CD4-positive, alpha-beta T cell treated with Interleukin-4 for 4 hours (primary cell): ENCODE measurements at regions not wholly inside any gene's neighbourhood (a gene's known extent, or its start where the extent isn't known, plus 50 kb on each side); places are given as distances from the start of the nearest gene placed in this dataset.

Experiments used
- DNase-seq: peaks from one replicate; pipeline ENCODE4 v3.0.0-alpha.2; 2020

DNA sequence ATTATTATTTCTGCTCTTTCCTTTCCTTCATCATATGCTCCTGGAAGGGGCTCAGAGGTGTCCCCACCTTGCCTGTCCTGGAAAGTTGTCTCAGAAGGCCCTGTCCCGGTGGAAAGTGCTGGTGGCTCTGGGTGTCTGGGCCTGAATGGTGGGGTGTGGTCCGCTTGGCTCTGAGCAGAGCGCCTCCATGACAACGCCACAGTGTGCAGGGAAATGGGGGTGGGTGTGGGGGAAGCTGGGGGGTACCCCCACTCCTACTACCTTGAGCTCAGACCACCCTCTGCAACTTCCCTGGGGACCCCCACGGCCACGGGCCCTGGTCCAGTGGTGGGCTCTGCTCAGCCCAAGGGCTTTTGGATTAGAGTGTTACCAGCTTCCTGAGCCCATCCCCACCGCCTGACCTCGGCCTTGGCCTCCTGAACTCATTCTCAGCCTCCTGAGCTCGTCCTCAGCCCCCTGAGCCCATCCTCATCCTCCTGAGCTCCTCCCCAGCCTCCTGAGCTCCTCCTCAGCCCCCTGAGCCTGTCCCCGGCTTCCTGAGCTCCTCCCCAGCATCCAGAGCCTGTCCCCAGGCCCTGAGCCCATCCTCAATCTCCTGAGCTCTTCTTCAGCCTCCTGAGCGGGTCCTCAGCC lies 106.4 kb upstream of the FAM20C start:
- DNase-seq, result no peak

DNA sequence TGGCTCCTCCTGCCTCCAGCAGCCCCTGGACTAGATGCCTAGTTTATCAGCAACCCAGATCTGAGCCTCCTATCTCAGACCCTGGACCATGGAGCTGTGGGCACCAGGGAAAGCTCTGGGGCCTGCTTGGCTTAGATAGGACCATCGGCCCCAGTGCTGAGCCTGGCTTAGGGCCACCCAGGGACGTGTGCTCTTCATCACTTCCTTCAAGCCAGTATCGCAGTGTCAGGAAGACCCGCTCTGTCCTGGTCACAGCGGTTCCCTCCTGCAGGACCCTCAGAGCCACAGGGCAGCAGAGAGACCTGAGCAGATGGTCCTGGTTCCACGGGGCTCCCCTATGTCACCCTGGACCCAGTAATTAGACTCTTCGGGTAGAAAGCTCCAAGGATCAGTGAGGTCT lies 105.7 kb upstream of the FAM20C start:
- DNase-seq, result no peak

DNA sequence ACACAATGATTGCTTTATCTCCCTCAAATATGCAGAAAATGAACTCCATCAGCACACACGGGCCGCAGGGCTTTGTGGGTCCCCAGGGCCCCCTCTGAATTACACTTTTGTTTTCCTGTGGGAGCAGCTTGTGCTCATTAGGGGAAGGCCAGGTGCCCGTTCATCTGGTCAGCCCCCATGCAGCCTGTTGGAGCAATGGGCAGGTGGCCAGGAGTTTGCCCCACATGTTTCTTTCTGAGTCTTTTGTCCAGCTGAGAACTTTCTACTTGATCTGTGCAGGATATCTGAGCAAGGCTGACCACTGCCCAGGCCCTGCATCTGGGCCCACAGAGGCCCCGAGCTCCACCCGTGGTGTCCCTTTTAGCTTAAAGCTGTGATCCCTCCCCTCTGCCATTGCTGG lies 105.3 kb upstream of the FAM20C start:
- DNase-seq, result no peak

DNA sequence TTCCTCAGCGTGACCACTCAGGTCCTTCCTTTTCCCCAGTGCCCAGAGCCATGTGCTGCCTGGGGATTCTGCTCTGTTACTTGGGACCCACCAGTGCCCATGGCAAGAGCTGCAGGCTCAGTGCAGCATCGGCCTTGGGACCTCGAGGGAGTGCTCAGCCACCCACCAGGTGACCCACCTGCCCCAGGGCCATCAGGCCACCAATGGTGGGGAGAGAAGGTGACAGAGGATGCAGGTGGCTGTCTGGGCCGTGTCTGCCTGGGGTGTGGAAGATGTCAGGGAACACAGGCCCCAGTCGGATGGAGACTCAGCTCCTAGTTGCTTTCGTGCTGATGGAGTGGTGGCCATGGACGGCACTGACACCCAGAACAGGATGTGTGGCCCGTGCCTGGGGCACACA lies 104.7 kb upstream of the FAM20C start:
- no peak for DNase-seq

DNA sequence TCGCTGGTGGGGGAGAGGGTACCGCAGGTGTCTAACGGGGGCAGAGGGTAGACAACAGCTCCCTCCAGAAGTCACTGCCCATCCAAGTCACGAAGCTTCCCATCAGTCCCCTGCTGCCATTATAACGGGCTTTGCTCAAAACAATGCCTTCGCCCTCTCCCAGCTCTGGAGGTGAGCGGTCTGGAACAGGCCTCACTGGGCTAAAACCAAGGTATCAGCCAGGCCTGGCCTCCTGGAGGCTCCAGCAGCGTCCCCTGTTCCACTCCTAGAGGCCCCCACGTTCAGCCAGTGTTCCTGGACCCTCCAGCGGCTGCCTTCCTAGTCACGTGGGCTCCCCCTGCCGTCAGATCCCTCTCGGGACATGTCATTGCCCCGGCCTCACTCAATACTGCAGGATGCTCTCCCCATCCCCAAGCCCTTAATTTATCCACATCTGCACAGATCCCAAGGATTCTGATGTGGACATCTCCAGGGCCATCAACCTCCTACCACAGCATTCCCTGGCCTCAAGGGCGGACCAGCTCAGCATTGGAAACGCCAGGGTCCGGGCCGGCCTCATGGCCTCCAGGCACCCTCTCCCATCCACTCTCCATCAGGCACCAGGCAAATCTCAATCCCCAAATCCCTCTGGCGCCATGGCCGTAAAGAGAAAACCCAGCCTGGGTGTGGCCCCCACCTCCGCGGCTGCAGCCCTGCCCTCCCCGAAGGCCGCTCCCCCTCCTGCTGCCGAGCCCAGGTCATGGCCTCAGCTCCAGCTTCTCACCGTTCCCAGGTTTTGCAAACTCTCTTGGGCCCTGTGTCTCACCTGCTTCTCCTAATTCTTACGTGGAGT lies 104.1 kb upstream of the FAM20C start:
- no peak for DNase-seq

DNA sequence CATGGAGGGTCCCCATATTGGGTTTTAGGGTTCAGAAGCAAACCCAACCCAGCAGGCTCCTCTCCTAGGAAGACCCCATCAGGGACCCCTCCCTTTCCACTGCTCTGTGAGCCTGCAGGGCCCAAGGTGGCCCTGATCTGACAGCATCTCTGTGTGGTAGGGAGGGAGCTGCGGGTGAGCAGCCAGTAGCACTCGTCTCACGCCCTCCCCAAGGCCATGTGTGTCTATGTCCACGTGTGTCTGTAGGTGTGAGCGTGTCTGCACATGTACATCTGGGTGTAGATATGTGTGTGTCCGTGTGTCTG lies 103.5 kb upstream of the FAM20C start:
- DNase-seq, result no peak

DNA sequence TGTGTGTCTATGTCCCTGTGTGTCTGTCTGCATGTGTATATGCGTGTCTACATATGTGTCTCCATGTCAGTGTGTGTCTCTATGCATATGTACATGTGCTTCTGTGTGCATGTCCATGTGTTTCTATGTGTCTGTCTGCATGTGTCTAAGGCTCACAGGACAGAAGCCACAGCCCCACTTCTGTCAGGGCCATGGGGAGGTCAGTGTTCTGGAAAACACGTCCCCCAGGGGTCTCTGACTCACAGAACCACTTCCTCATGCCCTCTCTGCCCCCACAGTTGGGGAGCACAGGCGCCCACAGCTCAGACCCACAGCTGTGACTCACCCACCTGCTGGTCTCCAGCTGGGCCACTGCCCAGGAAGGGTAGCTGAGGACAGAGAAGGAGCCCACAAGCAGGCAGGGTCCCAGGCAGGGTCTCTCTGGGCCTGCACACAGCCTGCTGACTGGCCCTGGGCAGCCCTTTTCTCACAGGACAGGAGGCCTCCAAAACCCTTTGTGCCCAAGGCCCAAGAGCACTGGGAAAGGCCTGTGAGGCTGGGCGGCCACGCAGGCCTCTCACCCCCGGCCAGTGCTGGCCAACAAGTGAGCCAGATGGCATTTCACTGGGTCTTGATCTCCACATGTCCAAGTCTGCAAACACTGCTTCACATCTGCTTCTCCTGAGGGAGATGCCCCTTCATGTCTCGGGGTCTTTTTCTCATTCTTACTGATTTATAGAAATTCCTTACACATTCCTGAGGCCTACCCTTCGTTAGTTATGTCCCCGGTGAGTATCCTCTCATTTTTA lies 102.9 kb upstream of the FAM20C start:
- no peak for DNase-seq

DNA sequence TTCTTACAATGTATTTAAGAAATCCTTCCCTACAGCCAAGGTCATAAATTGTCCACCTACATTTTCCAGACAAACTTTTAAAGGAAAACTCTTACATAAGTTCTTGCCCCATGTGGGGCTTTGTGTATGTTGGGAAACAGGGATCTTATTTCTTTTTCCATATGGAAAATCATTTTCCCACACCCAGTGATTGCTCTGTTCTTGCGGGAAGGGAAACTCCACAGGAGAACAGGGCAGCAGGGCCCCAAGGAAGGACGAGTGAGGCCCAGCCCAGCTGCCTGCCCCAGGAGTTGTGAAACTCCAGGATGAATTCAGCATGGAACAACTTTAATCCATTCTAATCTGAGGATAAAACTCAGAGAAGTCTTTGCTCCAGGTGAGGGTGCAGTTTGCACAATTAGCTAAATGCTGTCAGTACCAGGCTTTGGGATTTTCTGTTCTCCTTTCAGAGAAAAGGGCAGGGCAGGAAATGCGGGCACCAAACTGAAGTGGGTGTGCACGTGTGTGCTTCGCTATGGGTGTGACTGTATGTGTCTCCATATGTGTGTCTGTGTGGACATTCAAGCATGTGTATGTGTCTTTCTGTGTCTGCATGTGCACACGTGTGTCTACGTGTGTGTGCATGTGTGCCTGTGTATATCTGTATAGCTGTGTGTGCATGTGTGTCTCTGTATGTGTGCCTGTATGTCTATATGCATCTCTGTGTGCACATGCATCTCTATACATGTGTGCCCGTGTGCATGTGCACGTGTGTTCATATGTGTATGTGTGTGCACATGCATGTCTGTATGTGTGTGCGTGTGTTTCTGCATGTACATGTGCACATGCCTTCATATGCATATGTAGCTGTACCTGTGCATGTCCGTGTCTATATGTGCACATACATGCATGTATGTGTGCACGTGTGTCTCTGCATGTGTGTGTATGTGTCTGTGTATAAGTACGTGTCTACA lies 102.0 kb upstream of the FAM20C start:
- no peak for DNase-seq

DNA sequence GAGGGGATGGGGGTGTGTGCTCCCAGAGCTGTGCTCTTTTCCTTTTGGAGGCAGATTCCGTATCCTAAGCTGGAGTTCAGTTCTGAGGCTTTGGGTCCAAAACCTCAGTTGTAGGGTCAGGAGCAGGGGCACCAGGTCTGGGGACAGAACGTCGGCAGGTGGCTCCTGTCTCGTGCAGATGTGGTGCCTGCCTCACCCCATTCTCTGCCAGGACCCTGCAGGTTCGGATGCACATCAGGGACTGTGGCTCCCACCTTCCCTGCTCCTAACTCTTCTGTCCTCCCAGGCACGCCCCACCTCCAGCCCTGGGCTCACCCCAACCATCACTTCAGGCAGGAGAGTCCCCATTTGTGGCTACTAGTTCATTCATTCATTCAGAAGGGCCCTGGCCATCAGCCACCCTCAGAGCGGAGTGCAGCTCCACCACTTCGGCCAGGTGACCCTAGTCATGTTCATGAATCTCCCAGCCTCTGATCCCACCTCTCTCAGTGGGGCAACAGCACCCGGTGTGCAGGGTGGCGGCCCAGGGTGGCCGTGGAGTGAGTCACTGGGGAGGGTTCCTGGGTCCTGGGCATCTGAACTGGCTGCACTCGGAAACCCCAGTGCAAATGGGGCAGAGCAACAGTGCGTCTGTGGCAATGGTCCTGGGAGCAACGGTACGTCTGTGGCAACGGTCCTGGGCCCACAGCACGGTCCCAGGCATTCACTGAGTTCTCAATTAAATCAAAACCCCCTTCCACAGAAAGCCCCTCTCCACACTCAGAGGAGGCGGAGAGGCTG lies 100.8 kb upstream of the FAM20C start:
- no peak for DNase-seq

DNA sequence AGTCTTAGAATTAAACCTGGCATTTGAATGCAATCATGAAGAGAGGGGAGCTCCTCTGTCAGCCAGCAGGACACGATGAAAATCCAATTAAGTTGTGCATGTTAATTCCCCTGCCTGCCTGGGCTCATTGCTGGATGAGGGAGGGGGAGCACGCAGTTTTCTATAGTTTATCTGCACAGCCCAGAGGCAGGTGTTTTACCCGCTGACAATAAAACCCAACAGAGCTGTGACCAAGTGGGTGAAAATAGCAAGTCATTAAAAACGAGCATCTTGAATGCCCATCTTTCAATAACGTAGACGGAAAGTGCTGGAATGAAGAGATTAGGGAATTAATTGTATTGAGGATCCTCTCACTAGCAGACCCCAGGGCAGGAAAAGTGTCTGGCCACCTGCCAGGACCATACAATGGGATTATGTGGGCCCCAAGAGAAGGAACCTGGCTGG lies 100.1 kb upstream of the FAM20C start:
- no peak for DNase-seq

DNA sequence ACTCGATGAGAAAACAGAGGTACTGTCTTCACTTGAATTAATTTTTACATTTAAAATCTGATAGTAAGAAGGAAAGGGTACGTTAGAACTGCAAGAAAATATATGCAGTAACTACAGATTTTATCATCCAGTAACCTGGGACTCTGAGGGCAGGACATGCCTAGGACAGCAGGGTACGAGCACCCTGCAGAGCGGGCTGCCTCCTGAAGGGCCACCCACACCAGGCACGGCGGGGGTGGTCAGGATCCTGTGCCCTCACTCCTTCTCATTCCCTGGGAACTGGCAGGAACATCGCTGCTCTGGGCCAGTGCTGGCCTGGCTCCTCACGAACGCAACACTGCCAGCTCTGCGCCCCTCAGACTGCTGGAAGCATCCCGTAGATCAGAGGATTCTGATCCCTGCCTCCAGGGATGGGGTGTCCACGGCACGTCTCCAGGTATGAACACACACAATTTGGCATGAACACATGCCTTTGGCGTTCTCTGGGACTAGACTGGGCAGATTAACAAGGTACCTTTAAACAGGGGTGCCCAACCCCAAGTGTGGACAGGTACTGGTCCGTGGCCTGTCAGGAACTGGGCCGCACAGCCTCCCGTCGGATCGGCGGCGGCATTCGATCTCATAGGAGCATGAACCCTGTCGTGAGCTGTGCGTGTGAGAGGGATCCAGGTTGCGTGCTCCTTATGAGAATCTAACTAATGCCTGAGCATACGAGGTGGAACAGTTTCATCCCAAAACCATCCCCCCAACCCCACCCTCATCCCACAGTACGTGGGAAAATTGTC lies 99.3 kb upstream of the FAM20C start:
- DNase-seq, result no peak

DNA sequence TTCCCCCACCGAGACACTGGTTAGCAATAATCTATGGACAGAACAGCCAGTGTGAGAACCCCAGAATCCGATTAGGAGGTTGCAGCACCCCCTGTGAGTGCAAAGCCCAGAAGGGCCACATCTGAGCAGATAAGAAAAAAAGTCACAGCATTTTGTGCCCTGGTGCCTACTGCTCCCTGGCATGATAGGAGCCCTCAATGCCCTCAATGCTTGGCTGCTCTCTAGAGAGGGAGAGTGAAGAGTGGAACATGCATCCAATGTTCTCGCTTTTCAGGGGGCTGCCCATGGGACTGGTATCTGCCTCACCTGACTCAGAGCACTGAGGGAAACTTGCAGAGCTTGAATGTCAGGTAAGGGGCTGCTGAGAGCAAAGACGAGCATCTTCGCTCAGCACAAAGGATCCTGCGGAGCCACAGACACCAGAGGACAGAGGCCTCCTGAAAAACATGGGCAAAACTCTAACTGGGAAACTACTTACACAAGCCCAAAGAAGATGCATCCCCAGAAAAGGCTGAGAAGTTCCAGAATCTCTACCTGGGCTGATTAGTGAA lies 98.0 kb upstream of the FAM20C start:
- DNase-seq, result no peak

DNA sequence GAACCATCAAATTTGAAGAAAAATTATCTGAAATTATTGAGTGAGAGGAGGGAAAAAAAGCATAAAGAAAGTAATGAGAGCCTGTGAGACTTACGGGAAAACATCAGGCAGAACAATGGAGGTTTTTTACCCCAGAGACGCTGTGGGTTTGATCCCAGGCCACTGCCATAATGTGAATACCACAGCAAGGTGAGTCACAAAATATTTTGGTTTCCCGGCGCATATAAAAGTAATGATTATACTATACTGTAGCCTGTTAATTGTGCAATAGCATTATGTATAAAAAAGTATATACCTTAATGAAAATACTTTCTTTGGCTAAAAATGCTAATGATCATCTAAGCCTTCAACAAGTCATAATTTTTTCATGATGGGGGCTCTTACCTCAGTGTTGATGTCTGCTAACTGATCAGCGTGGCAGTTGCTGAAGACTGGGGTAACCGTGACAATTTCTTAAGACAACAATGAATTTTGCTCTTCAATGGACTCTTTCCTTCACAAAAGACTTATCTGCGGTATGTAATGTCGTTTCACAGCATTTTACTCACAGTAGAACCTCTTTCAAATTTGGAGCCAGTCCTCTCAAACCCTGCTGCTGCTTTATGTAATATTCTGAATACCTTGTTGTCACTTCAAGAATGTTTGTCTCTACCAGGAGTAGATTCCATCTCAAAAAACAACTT lies 97.0 kb upstream of the FAM20C start:
- DNase-seq, result no peak

DNA sequence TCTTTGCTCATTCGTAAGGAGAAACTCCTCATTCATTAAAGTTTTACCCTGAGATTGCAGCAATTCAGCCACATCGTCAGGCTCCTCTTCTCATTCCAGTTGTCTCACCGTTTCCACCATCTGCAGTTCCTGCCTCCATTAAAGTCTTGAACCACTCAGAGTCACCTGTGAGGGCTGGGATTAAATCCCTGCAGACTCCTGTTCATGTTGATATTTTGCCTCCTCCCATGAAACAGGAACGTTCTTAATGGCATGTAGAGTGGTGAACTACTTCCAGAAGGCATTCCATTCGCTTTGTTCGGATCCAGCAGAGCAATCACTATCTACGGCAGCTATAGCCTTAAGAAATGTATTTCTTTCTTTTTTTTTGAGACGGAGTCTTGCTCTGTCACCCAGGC lies 96.5 kb upstream of the FAM20C start:
- no peak for DNase-seq

DNA sequence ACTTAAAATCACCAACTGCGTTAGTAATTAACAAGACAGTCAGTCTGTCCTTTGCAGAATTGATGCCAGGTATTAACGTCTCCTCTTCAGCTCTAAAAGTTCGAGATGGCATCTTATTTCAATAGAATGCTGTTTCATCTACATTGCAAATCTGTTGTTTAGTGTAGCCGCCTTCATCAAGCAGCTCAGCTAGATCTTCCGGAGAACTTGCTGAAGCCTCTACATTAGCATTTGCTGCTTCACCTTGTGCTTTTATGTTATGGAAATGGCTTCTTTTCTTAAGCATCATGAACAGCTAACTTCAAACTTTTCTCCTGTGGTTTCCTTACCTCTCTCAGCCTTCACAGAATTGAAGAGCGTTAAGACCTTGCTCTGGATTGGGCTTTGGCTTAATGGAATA lies 95.5 kb upstream of the FAM20C start:
- no peak for DNase-seq

DNA sequence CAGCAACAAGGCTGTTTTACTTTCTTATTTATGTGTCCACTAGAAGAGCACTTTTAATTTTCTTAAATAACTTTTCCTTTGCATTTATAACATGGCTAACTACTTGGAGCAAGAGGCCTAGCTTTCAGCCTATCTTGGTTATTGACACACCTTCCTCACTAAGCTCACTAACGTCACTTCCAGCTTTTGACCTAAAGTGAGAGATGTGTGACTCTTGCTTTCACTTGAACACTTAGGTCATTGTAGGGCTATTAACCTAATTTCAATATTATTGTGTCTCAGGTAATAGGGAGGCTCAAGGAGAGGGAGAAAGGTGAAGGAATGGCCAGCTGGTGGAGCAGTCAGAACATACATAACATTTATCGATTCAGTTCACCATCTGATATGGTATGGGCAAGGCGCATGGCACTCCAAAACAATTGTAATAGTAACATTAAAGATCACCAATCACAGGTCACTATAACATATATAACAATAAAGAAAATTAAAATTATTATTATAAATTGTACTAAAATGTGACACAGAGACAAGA lies 95.0 kb upstream of the FAM20C start:
- no peak for DNase-seq

DNA sequence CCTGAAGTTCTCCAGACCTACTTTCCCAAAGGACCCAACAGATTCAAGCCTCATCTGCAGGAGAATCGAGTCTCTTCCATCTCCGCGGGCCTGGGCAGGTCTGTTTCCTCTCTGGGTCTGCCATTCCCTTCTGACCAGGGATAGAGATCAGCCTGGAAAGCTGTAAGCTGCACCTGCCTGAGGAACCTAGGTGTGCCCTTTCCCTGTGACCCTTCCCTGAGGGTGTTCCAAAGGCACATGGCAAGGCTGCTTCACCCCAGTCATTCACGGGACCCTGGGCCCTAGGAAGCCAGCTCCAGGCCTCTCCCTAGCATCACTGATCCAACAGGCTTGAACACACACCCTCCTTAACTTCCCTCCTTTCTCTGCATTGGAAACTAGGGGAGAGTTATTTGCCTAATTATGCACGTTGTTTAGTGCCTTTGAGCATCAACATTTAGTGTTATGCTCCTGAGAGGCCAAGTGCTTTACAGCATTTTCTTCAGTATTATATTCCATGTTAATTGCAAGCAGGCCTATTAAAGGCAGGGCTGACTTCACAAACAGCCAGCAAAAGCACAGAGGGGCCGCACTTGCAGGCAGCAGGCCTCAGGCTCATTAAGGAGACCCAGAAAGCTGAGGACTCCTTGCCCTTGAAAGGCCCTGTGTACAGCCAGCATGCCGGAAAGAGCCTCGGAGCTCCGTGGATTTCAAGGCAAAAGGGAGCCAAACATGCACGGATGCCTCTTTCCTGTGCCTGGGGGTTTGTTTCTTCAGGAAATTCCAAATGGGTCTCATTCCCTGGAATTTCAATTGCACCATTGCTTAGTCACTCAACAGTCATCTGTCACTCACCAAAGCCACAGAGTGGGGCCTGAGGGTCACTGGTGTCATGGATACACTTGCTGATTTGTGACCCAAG lies 91.0 kb upstream of the FAM20C start:
- DNase-seq, result no peak

DNA sequence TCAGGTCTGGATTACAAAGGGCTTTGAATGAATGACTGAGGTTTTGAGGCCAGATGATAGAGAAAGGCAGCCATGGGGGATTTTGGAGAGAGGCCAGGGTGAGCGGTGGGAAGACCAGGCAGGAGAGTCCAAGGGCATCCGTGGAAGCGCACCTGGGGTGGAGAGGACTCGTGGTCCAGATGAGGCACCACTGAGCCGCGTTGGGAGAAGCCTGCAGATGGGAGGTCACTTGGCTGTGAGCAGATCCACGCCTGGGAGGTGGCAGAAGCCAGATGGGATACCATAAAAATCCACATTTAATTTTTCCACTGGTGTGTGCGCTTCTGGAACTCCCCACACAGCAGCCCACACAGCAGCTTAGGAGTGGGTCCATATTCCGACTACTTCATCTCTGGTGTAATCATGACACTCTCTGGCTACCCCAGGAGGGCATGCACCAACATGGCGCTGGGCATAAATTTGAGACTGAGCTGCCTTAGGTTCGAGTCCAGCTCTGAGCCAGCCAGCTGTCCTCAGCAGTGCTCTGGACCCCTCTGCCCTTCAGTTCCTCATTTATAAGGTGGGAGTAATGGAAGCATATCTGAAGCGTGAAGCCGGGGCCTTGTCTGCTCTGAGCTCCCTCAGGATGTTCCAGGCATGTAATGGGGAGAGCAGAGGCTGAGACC lies 90.2 kb upstream of the FAM20C start:
- no peak for DNase-seq
